Left lung (tissue), 4 donors: ENCODE measurements at regions not wholly inside any gene's neighbourhood (a gene's known extent, or its start where the extent isn't known, plus 50 kb on each side); places are given as distances from the start of the nearest gene placed in this dataset.

Source experiments
- ATAC-seq: fragments of 200-7000 bp; cut with Tn5 transposase; one replicate; pipeline ENCODE4 v1.9.1; 2020; ENCODE audit warnings: moderate library complexity
- DNase-seq, 4 donors: peaks; one replicate each; pipeline ENCODE4 v3.0.0-alpha.2; 2013 to 2020
- H3K27ac ChIP-seq, 2 donors: fragments of 200-600 bp; sonication (generic) in 1 of 2; one replicate each; pipeline versions ENCODE4 v1.5.0 to v1.8.0; 2020 to 2021
- H3K27me3 ChIP-seq, 2 donors: fragments of 200-600 bp; sonication (generic) in 1 of 2; one replicate each; pipeline versions ENCODE4 v1.5.0 to v1.8.0; 2020 to 2021
- H3K36me3 ChIP-seq, 2 donors: fragments of 200-600 bp; sonication (generic) in 1 of 2; one replicate each; pipeline versions ENCODE4 v1.5.0 to v1.8.0; 2020 to 2021
- H3K4me1 ChIP-seq, 2 donors: fragments of 200-600 bp; one replicate each; pipeline ENCODE4 v1.8.0; 2021
- H3K4me3 ChIP-seq, 2 donors: fragments of 200-600 bp; sonication (generic) in 1 of 2; one replicate each; pipeline versions ENCODE4 v1.5.0 to v1.8.0; 2020 to 2021; ENCODE audit warnings: mild to moderate bottlenecking in 1 of 2
- H3K9me3 ChIP-seq, 2 donors: fragments of 200-600 bp; sonication (generic) in 1 of 2; one replicate each; pipeline versions ENCODE4 v1.5.0 to v1.8.0; 2020 to 2021
- CTCF ChIP-seq, 2 donors: fragments of 200-600 bp; sonication (generic) in 1 of 2; IDR thresholded peaks; one replicate each; pipeline versions ENCODE4 v1.5.0 to v1.8.0; 2021; ENCODE audit warnings: antibody characterized with exemption in 2 of 2
- intact Hi-C, 2 donors: fragments of 100-400 bp; cut with DNase I; formaldehyde crosslinking; loops; one replicate each; pipeline versions ENCODE4 v1.11.2 to v1.14.2; 2022
- donor health status: DM: no; HTN: yes; CAD: no.
- donor health status: DM: no; HTN: no; CAD: no.

GRCh38 chr14:104294628-104294982 is 156.2 kb downstream of the KIF26A start:
- TF ChIP-seq CTCF (IDR thresholded peaks at IDR 0.05): no peak
- Histone ChIP-seq H3K27ac (no peak overlapping the region), H3K4me3 (no peak overlapping the region), H3K9me3 (no peaks in the 10 kb centered on the region), H3K27me3 (peaks cover 0 to 49% of the 10 kb centered on the region in 2 donors), H3K36me3 (no peaks in the 10 kb centered on the region), H3K4me1 (no peaks in the 10 kb centered on the region)
- no peak for ATAC-seq
- peak in 2 of 4 donors; percentile 16 to 47 for DNase-seq
- intact Hi-C loops: no loop called here

GRCh38 chr14:104294983-104295680 is 156.7 kb downstream of the KIF26A start:
- ATAC-seq (no peak), DNase-seq (peak in 2 of 4 donors; percentile 22 to 70)
- H3K27me3 ChIP-seq: peaks cover 0 to 47% of the 10 kb centered on the region in 2 donors
- no peaks in the 10 kb centered on the region for H3K4me1 ChIP-seq
- no peaks in the 10 kb centered on the region for H3K9me3 ChIP-seq
- H3K4me3 ChIP-seq: no peak overlapping the region
- H3K27ac ChIP-seq: no peak overlapping the region
- no peak for TF ChIP-seq CTCF (IDR thresholded peaks at IDR 0.05)
- intact Hi-C loops: no loop called here
- H3K36me3 ChIP-seq: no peaks in the 10 kb centered on the region

GRCh38 chr14:104295681-104296387 is 157.4 kb downstream of the KIF26A start:
- Histone ChIP-seq H3K36me3 (no peaks in the 10 kb centered on the region), H3K4me1 (no peaks in the 10 kb centered on the region), H3K9me3 (no peaks in the 10 kb centered on the region), H3K4me3 (no peak overlapping the region), H3K27me3 (peaks cover 0 to 40% of the 10 kb centered on the region in 2 donors), H3K27ac (no peak overlapping the region)
- DNase-seq: peak in 2 of 4 donors; percentile 22 to 60
- no peak for ATAC-seq
- intact Hi-C loops: no loop called here
- no peak for TF ChIP-seq CTCF (IDR thresholded peaks at IDR 0.05)

GRCh38 chr14:104296388-104297312 is 158.3 kb downstream of the KIF26A start:
- DNase-seq (peak in 1 of 4 donors; percentile 69), ATAC-seq (no peak)
- no peak for TF ChIP-seq CTCF (IDR thresholded peaks at IDR 0.05)
- H3K27me3 ChIP-seq: peaks cover 0 to 32% of the 10 kb centered on the region in 2 donors
- intact Hi-C loops: no loop called here
- no peaks in the 10 kb centered on the region for H3K36me3 ChIP-seq
- no peaks in the 10 kb centered on the region for H3K9me3 ChIP-seq
- no peak overlapping the region for H3K4me3 ChIP-seq
- H3K27ac ChIP-seq: no peak overlapping the region
- no peaks in the 10 kb centered on the region for H3K4me1 ChIP-seq
